Right kidney (tissue), 1 donor: ENCODE measurements at regions not wholly inside any gene's neighbourhood (a gene's known extent, or its start where the extent isn't known, plus 50 kb on each side); places are given as distances from the start of the nearest gene placed in this dataset.

Experiments used
- DNase-seq: peaks from one replicate; pipeline ENCODE4 v3.0.0-alpha.2; 2016

GRCh38 chr13:107091428-107091827, 523.5 kb upstream of the ARGLU1 start:
- no peak for DNase-seq

- no peak for DNase-seq
Measured at GRCh38 chr13:107088061-107088460, 520.1 kb upstream of the ARGLU1 start.

- DNase-seq: no peak
Measured at GRCh38 chr13:107079423-107080049, 511.6 kb upstream of the ARGLU1 start.

- DNase-seq: no peak
Measured at GRCh38 chr13:107078229-107078765, 510.4 kb upstream of the ARGLU1 start.

GRCh38 chr13:107076801-107077200, 508.9 kb upstream of the ARGLU1 start:
- no peak for DNase-seq

GRCh38 chr13:107075576-107075975, 507.6 kb upstream of the ARGLU1 start:
- no peak for DNase-seq

GRCh38 chr13:107070792-107071191, 502.9 kb upstream of the ARGLU1 start:
- no peak for DNase-seq

GRCh38 chr13:107069108-107069776, 501.3 kb upstream of the ARGLU1 start:
- DNase-seq: no peak

- DNase-seq: no peak
Measured at GRCh38 chr13:107067381-107067780, 499.4 kb upstream of the ARGLU1 start.

GRCh38 chr13:107066355-107066754, 498.4 kb upstream of the ARGLU1 start:
- no peak for DNase-seq

- DNase-seq: no peak
Measured at GRCh38 chr13:107065036-107065435, 497.1 kb upstream of the ARGLU1 start.

- no peak for DNase-seq
Measured at GRCh38 chr13:107057028-107057631, 489.2 kb upstream of the ARGLU1 start.

- peak; percentile 12 for DNase-seq
Measured at GRCh38 chr13:107043021-107043956, 475.4 kb upstream of the ARGLU1 start.

GRCh38 chr13:107035778-107036177, 467.8 kb upstream of the ARGLU1 start:
- no peak for DNase-seq

- DNase-seq: no peak
Measured at GRCh38 chr13:107035186-107035585, 467.2 kb upstream of the ARGLU1 start.

- no peak for DNase-seq
Measured at GRCh38 chr13:107034236-107034872, 466.4 kb upstream of the ARGLU1 start.

- DNase-seq: no peak
Measured at GRCh38 chr13:107031716-107032115, 463.8 kb upstream of the ARGLU1 start.

GRCh38 chr13:107028751-107029150, 460.8 kb upstream of the ARGLU1 start:
- DNase-seq: no peak

- DNase-seq: no peak
Measured at GRCh38 chr13:107025991-107026390, 458.1 kb upstream of the ARGLU1 start.

- no peak for DNase-seq
Measured at GRCh38 chr13:107023335-107023734, 455.4 kb upstream of the ARGLU1 start.

GRCh38 chr13:107020393-107020792, 452.5 kb upstream of the ARGLU1 start:
- DNase-seq: no peak

GRCh38 chr13:107018285-107018684, 450.3 kb upstream of the ARGLU1 start:
- no peak for DNase-seq
